Gastroesophageal sphincter (tissue), 4 donors: ENCODE measurements at regions not wholly inside any gene's neighbourhood (a gene's known extent, or its start where the extent isn't known, plus 50 kb on each side); places are given as distances from the start of the nearest gene placed in this dataset.

ENCODE experiments used
- ATAC-seq: fragments of 150-250 bp; one replicate; pipeline ENCODE4 v1.9.1; 2016; ENCODE audit warnings: mild to moderate bottlenecking, moderate library complexity
- H3K27ac ChIP-seq, 4 donors: fragments of 200-600 bp; sonication (generic) in 3 of 4; 1 replicate in 3 of 4; 2 replicates in 1 of 4; pipeline ENCODE4 v1.5.1; 2016 to 2019
- H3K27me3 ChIP-seq: fragments of 200-600 bp; sonication (generic); one replicate; pipeline ENCODE4 v1.5.1; 2019
- H3K36me3 ChIP-seq, 2 donors: fragments of 200-600 bp; sonication (generic); one replicate each; pipeline ENCODE4 v1.5.1; 2019; ENCODE audit warnings: control low read depth in 1 of 2
- H3K4me1 ChIP-seq, 3 donors: fragments of 200-600 bp; sonication (generic); 1 replicate in 2 of 3; 2 replicates in 1 of 3; pipeline ENCODE4 v1.5.1; 2016 to 2019; ENCODE audit warnings: control low read depth in 2 of 3
- H3K4me3 ChIP-seq, 2 donors: fragments of 200-600 bp; sonication (generic); one replicate each; pipeline ENCODE4 v1.5.1; 2019; ENCODE audit warnings: mild to moderate bottlenecking in 1 of 2, moderate library complexity in 1 of 2
- H3K9me3 ChIP-seq, 3 donors: fragments of 200-600 bp; sonication (generic); one replicate each; pipeline ENCODE4 v1.5.1; 2017 to 2019; ENCODE audit warnings: control low read depth in 2 of 3
- CTCF ChIP-seq, 4 experiments: fragments of 200-600 bp in 2 of 4; fragments of 450-650 bp in 2 of 4; sonication (generic) in 1 of 4; IDR thresholded peaks; one replicate each; pipeline ENCODE4 v1.5.1; 2017 to 2019; ENCODE audit warnings: antibody characterized with exemption in 4 of 4, mild to moderate bottlenecking in 2 of 4, moderate library complexity in 2 of 4
- EP300 ChIP-seq: sonication (generic); formaldehyde crosslinking; IDR thresholded peaks from one replicate; pipeline ENCODE4 v1.6.1; 2017; ENCODE audit warnings: antibody characterized with exemption, mild to moderate bottlenecking
- POLR2A ChIP-seq, 2 donors: fragments of 450-650 bp; IDR thresholded peaks; one replicate each; pipeline ENCODE4 v1.6.1; 2017; ENCODE audit warnings: antibody characterized with exemption in 2 of 2, mild to moderate bottlenecking in 2 of 2, moderate library complexity in 1 of 2
- POLR2AphosphoS5 ChIP-seq: sonication (generic); formaldehyde crosslinking; IDR thresholded peaks from one replicate; pipeline ENCODE4 v1.6.1; 2017; ENCODE audit warnings: antibody characterized with exemption
- WGBS, 2 donors: methylation state at CpG; one replicate each; pipeline ENCODE4 v1.1.5; 2018; ENCODE audit warnings: low coverage in 1 of 2; 5-methylcytosine and 5-hydroxymethylcytosine counted together

DNA sequence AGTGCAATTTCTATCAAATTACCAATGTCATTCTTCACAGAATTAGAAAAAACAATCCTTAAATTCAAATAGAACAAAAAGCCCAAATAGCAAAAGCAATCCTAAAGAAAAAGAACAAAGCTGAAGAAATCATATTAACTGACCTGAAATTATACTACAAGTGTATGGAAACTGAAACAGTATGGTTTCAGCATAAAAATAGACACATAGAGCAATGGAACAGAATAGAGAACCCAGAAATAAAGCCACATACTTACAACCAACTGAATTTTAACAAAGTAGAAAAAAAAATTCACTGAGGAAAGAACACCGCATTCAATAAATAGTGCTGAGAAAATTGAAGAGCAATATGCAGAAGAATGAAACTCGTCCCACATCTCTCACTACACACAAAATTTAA is 142.0 kb upstream of the CHRM2 start:
- ATAC-seq, result no peak
- H3K9me3 ChIP-seq, result no peaks in the 10 kb centered on the region
- no peaks in the 10 kb centered on the region for H3K36me3 ChIP-seq
- TF ChIP-seq CTCF (IDR thresholded peaks at IDR 0.05) (no peak), EP300 (no peak), POLR2AphosphoS5 (no peak), POLR2A (IDR thresholded peaks at IDR 0.05) (no peak)
- H3K27ac ChIP-seq, result no peak overlapping the region
- 82 to 100% methylated on average over 2 of the region's 2 CpGs for WGBS, 2 donors
- no peak overlapping the region for H3K4me3 ChIP-seq
- H3K27me3 ChIP-seq, result no peaks in the 10 kb centered on the region
- no peaks in the 10 kb centered on the region for H3K4me1 ChIP-seq

GRCh38 chr7:136717910-136718557 is 150.4 kb upstream of the CHRM2 start:
- Histone ChIP-seq H3K27me3 (no peaks in the 10 kb centered on the region), H3K4me1 (no peaks in the 10 kb centered on the region), H3K27ac (no peak overlapping the region), H3K4me3 (no peak overlapping the region), H3K9me3 (no peaks in the 10 kb centered on the region), H3K36me3 (no peaks in the 10 kb centered on the region)
- TF ChIP-seq CTCF (IDR thresholded peaks at IDR 0.05) (no peak), POLR2A (IDR thresholded peaks at IDR 0.05) (no peak), EP300 (no peak), POLR2AphosphoS5 (no peak)
- WGBS, 2 donors, result 54 to 74% methylated on average over 6 of the region's 6 CpGs
- no peak for ATAC-seq

DNA sequence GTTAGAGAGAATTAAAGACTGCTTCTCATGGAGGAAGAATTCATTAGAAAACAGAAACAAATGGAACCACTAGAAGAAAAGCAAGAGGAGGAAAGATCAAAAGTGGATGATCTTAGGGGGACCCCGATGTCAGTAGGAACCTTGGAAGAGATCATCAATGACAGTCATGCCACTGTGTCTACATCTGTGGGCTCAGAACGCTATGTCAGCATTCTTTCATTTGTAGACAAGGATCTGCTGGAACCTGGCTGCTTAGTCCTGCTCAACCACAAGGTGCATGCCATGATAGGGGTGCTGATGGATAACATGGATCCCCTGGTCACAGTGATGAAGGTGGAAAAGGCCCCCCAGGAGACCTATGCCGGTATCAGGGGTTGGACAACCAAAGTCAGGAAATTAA is 154.4 kb upstream of the CHRM2 start:
- no peak overlapping the region for H3K4me3 ChIP-seq
- H3K27ac ChIP-seq, result no peak overlapping the region
- H3K27me3 ChIP-seq, result no peaks in the 10 kb centered on the region
- H3K4me1 ChIP-seq, result no peaks in the 10 kb centered on the region
- ATAC-seq, result no peak
- no peaks in the 10 kb centered on the region for H3K36me3 ChIP-seq
- no peaks in the 10 kb centered on the region for H3K9me3 ChIP-seq
- TF ChIP-seq CTCF (IDR thresholded peaks at IDR 0.05), result no peak
- TF ChIP-seq POLR2A (IDR thresholded peaks at IDR 0.05), result no peak
- no peak for TF ChIP-seq POLR2AphosphoS5
- no peak for TF ChIP-seq EP300
- 91 to 96% methylated on average over 3 of the region's 3 CpGs for WGBS, 2 donors

- TF ChIP-seq CTCF (IDR thresholded peaks at IDR 0.05), result no peak
- TF ChIP-seq POLR2AphosphoS5, result no peak
- no peak for TF ChIP-seq EP300
- TF ChIP-seq POLR2A (IDR thresholded peaks at IDR 0.05), result no peak
- Histone ChIP-seq H3K9me3 (no peaks in the 10 kb centered on the region), H3K4me1 (no peaks in the 10 kb centered on the region), H3K36me3 (no peaks in the 10 kb centered on the region), H3K4me3 (no peak overlapping the region), H3K27ac (no peak overlapping the region), H3K27me3 (no peaks in the 10 kb centered on the region)
- no peak for ATAC-seq
These were observed 157.7 kb upstream of the CHRM2 start for GRCh38 chr7:136710751-136711150.

GRCh38 chr7:136709876-136710275 is 158.6 kb upstream of the CHRM2 start:
- H3K27ac ChIP-seq, result no peak overlapping the region
- ATAC-seq, result no peak
- no peak for TF ChIP-seq EP300
- no peak for TF ChIP-seq POLR2A (IDR thresholded peaks at IDR 0.05)
- TF ChIP-seq CTCF (IDR thresholded peaks at IDR 0.05), result no peak
- TF ChIP-seq POLR2AphosphoS5, result no peak
- H3K36me3 ChIP-seq, result no peaks in the 10 kb centered on the region
- WGBS, 2 donors, result 53 to 60% methylated on average over 1 of the region's 1 CpG
- no peaks in the 10 kb centered on the region for H3K9me3 ChIP-seq
- no peak overlapping the region for H3K4me3 ChIP-seq
- H3K27me3 ChIP-seq, result no peaks in the 10 kb centered on the region
- H3K4me1 ChIP-seq, result no peaks in the 10 kb centered on the region
